ENCODE measurements at regions not wholly inside any gene's neighbourhood (a gene's known extent, or its start where the extent isn't known, plus 50 kb on each side); places are given as distances from the start of the nearest gene placed in this dataset.
A peak's percentile ranks its signal among the peaks of the same experiment; 100 is the strongest.

DNA sequence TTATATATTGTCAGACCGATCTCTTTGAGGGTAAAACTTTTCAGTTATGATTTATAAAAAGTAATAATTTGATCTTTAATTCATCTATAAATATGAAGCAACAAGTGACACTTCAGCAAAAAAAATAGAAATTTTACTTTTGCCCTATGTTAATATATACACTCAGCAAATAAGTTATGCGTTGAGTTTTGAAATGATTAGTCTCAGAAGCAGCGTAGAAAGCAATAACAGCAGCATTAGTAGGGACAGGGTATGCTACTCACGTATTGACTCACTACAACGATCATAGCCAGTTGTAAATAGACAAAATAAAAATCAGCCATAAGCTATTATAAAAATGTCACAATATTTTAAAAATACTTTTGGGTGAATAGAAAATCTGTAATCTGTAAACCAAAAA lies 1229.2 kb downstream of the ADGRL3 start:
- Histone ChIP-seq H4K20me1 (ENCODE audit: control insufficient read depth, insufficient read depth) (no peaks in the 10 kb centered on the region), H3K36me3 (ENCODE audit: control insufficient read depth in 2 of 2, insufficient read depth in 2 of 2, low read length in 1 of 2) (no peaks in the 10 kb centered on the region), H3K9ac (ENCODE audit: control insufficient read depth, insufficient read depth, low read length) (no peak overlapping the region), H3K9me3 (replicated peaks; ENCODE audit: control insufficient read depth, insufficient read depth, low read length) (peaks cover 2% of the 10 kb centered on the region; the same call in 1 of the 3 replicates), H3K79me2 (ENCODE audit: control insufficient read depth, insufficient read depth, low read length) (no peaks in the 10 kb centered on the region), H3K4me2 (ENCODE audit: control insufficient read depth, insufficient read depth) (no peak overlapping the region), H3K27ac (ENCODE audit: control insufficient read depth, insufficient read depth) (no peak overlapping the region), H3K4me3 (no peak overlapping the region), H2AFZ (ENCODE audit: control insufficient read depth, low read depth, low read length) (no peak overlapping the region), H3K4me1 (ENCODE audit: control insufficient read depth, insufficient read depth, low read length) (no peaks in the 10 kb centered on the region), H3K27me3 (replicated peaks in 1 of 2; ENCODE audit: control insufficient read depth in 2 of 2, insufficient read depth in 2 of 2, low read length in 1 of 2) (no peaks in the 10 kb centered on the region)
- ChIA-PET SMC1A (ENCODE audit: uncharacterized antibody, unreplicated experiment) (interaction anchor here (1.0 to 2.7 kb wide), 3 partner anchors 11 to 34 kb away, joined by 3 to 9 read pairs (median 4); no protein-coding TSS in a partner anchor), CTCF (interaction anchor here (0.9 to 1.3 kb wide), 2 partner anchors 19 to 32 kb away, joined by 3 to 4 read pairs; no protein-coding TSS in a partner anchor), POLR2A (no interaction called here), RAD21 (ENCODE audit: unreplicated experiment) (interaction anchor here (1.3 kb wide), 1 partner anchor 34 kb away, joined by 5 read pairs; no protein-coding TSS in a partner anchor)
- peak; percentile 73 for ATAC-seq
- no peak for DNase-seq (ENCODE audit: low read depth, low spot score)
- in situ Hi-C loops (cut with MboI) = no loop called here
- no TSS peak for BruUV-seq (replicated peaks)
- no peak for FAIRE-seq
- 29% methylated on average over 5 of the region's 5 CpGs for WGBS (ENCODE audit: insufficient coverage, insufficient replicate concordance, low lambda C conversion rate, missing lambda C conversion rate)
- intact Hi-C loops (cut with micrococcal nuclease; ENCODE audit: unreplicated experiment) = no loop called here
- TF ChIP-seq CBX3 (IDR thresholded peaks at IDR 0.05; ENCODE audit: borderline replicate concordance, low read depth) (no peak), HDGF (IDR thresholded peaks at IDR 0.05) (no peak), JUNB (IDR thresholded peaks at IDR 0.05) (peak; percentile 55), POLR2AphosphoS5 (IDR thresholded peaks at IDR 0.05; ENCODE audit: low read length) (no peak), IRF4 (IDR thresholded peaks at IDR 0.05; ENCODE audit: low read depth, low read length) (peak; percentile 12; the same call in 1 of the 2 replicates)

GRCh38 chr4:62415256-62415655 lies 1215.1 kb downstream of the ADGRL3 start:
- ChIA-PET CTCF (interaction anchor here (1.2 kb wide), 1 partner anchor 171 kb away, joined by 3 read pairs; no protein-coding TSS in a partner anchor), POLR2A (no interaction called here), SMC1A (ENCODE audit: uncharacterized antibody, unreplicated experiment) (interaction anchor here (0.6 to 1.0 kb wide), 4 partner anchors 15 to 175 kb away, joined by 3 to 4 read pairs (median 3); no protein-coding TSS in a partner anchor), RAD21 (ENCODE audit: unreplicated experiment) (interaction anchor here (2.1 kb wide), 1 partner anchor 20 kb away, joined by 6 read pairs; no protein-coding TSS in a partner anchor)
- no peaks in the 10 kb centered on the region for H4K20me1 ChIP-seq (ENCODE audit: control insufficient read depth, insufficient read depth)
- no peak overlapping the region for H3K27ac ChIP-seq (ENCODE audit: control insufficient read depth, insufficient read depth)
- H3K9me3 ChIP-seq (replicated peaks; ENCODE audit: control insufficient read depth, insufficient read depth, low read length) = no peaks in the 10 kb centered on the region
- H3K4me2 ChIP-seq (ENCODE audit: control insufficient read depth, insufficient read depth) = no peak overlapping the region
- H3K4me1 ChIP-seq (ENCODE audit: control insufficient read depth, insufficient read depth, low read length) = no peaks in the 10 kb centered on the region
- no peaks in the 10 kb centered on the region for H3K27me3 ChIP-seq (replicated peaks in 1 of 2; ENCODE audit: control insufficient read depth in 2 of 2, insufficient read depth in 2 of 2, low read length in 1 of 2)
- intact Hi-C loops (cut with micrococcal nuclease; ENCODE audit: unreplicated experiment) (no loop called here), in situ Hi-C loops (cut with MboI) (no loop called here)
- no TSS peak for BruUV-seq (replicated peaks)
- no peak overlapping the region for H3K9ac ChIP-seq (ENCODE audit: control insufficient read depth, insufficient read depth, low read length)
- WGBS (ENCODE audit: insufficient coverage, insufficient replicate concordance, low lambda C conversion rate, missing lambda C conversion rate) = 87% methylated on average over 1 of the region's 1 CpG
- FAIRE-seq (no peak), ATAC-seq (no peak), DNase-seq (ENCODE audit: low read depth, low spot score) (no peak)
- no peak overlapping the region for H3K4me3 ChIP-seq
- H2AFZ ChIP-seq (ENCODE audit: control insufficient read depth, low read depth, low read length) = no peak overlapping the region
- no peaks in the 10 kb centered on the region for H3K79me2 ChIP-seq (ENCODE audit: control insufficient read depth, insufficient read depth, low read length)
- no peaks in the 10 kb centered on the region for H3K36me3 ChIP-seq (ENCODE audit: control insufficient read depth in 2 of 2, insufficient read depth in 2 of 2, low read length in 1 of 2)
- TF ChIP-seq SIX5 (IDR thresholded peaks at IDR 0.05; ENCODE audit: low read depth, low read length, severe bottlenecking) (no peak), POLR2AphosphoS2 (IDR thresholded peaks at IDR 0.05; ENCODE audit: low read depth, low read length) (no peak), CHD4 (IDR thresholded peaks at IDR 0.05) (no peak), HDAC2 (IDR thresholded peaks at IDR 0.05) (no peak), EGR1 (IDR thresholded peaks at IDR 0.05; ENCODE audit: borderline replicate concordance in 1 of 2, low read depth in 2 of 2, low read length in 2 of 2) (no peak), ZNF217 (IDR thresholded peaks at IDR 0.05) (no peak), SPI1 (IDR thresholded peaks at IDR 0.05; ENCODE audit: borderline replicate concordance, insufficient read depth, low read depth, low read length) (no peak), TCF12 (IDR thresholded peaks at IDR 0.05; ENCODE audit: low read depth, low read length) (no peak), IKZF2 (IDR thresholded peaks at IDR 0.05) (no peak), PKNOX1 (IDR thresholded peaks at IDR 0.05) (no peak)
- TF ChIP-seq, protein P1, sequence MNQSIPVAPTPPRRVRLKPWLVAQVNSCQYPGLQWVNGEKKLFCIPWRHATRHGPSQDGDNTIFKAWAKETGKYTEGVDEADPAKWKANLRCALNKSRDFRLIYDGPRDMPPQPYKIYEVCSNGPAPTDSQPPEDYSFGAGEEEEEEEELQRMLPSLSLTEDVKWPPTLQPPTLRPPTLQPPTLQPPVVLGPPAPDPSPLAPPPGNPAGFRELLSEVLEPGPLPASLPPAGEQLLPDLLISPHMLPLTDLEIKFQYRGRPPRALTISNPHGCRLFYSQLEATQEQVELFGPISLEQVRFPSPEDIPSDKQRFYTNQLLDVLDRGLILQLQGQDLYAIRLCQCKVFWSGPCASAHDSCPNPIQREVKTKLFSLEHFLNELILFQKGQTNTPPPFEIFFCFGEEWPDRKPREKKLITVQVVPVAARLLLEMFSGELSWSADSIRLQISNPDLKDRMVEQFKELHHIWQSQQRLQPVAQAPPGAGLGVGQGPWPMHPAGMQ (IDR thresholded peaks at IDR 0.05; ENCODE audit: borderline replicate concordance) = no peak
- TF ChIP-seq, protein P2, sequence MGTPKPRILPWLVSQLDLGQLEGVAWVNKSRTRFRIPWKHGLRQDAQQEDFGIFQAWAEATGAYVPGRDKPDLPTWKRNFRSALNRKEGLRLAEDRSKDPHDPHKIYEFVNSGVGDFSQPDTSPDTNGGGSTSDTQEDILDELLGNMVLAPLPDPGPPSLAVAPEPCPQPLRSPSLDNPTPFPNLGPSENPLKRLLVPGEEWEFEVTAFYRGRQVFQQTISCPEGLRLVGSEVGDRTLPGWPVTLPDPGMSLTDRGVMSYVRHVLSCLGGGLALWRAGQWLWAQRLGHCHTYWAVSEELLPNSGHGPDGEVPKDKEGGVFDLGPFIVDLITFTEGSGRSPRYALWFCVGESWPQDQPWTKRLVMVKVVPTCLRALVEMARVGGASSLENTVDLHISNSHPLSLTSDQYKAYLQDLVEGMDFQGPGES (IDR thresholded peaks at IDR 0.05) = no peak

Data from GM12878 (cell line).